ENCODE measurements at regions not wholly inside any gene's neighbourhood (a gene's known extent, or its start where the extent isn't known, plus 50 kb on each side); places are given as distances from the start of the nearest gene placed in this dataset.

DNA sequence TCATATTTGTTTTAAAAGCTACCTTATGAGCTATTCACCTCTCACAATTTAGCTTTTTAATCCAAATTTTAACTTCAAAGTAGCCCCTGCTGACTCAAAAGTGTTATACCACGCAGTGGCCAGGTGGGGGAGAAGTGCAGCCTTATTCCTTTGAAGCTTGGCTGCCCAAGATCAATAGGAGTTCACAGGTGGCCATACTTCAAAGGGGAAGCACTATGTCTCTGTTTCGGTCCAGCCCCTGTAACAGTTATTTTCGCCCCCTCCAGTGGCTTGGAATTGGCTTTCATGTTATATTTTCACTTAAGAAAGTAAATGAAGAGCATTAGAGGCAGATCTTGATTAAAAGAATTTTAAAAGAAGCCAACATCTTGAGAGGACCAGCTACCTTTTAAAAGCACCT lies 608.4 kb downstream of the EPHA7 start:
- peak; percentile 36 for DNase-seq

DNA sequence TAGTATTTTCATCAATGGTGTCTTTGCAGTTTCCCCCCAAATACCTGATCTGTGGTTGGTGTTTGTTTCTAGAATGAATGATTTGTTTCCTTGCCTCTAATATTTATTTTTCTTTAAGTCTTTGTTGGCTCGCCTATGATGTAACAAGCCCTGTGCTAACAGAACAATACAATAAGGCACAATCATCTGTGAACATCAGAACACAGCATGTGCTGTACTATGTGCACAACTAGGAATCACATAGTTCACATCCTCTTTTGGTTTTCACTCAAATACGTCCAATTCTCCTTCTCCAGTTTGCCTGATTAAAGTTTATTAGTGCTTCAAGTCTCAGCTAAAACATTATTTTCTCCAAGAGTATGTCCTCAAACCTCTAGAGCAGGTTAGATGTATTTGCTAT lies 613.1 kb downstream of the EPHA7 start:
- DNase-seq: no peak

DNA sequence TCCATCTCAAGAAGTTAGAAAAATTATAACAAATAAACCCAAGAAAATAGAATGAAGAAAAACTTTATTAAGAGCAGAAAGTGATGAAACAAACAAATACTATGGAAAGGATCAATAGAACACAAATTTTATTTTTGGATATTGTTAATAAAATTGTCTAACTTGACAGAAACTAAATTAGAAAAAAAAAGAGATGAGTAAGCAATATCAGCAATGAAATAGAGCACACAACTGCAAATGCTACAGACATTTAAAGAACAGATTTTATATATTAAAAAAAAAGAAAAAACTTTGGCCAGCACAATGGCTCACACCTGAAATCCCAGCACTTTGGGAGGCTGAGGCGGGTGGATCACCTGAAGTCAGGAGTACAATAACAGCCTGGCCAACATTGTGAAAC lies 628.0 kb downstream of the EPHA7 start:
- DNase-seq: no peak

DNA sequence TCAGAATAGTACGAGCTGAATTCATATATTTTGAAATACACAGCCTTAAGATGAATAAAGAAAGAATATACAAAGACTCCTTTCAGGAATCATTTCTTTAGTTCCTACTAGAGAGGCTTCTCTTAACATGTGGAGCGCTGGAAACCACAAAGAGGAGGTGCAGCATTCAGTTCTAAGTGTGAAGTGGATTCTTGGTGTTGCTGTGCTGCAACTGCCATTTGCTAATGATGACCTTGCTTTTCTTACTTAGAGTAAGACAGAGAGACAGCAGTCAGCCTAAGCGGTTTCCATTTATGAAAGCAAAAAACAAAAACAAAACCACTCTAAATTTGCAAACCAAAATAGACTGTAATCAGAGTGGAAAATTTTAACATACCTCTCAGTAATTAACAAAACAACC lies 629.0 kb downstream of the EPHA7 start:
- no peak for DNase-seq

DNA sequence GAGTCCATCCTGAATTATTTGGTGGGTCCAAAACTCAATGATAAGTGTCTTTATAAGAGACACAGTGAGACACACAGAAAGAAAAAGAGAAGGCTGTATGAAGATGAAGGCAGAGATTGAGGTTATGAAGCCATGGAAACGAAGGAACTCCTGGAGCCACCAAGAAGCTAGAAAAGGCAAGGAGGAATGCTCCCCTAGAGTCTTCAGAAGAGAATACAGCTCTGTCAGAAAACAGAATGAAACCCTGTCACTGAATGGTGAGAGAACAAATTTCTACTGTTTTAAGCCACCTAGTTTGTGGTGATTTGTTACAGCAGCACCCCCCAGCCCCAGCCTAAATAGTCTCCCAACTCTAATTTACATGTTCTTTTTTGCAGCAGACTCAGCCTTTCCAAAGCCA lies 635.1 kb downstream of the EPHA7 start:
- DNase-seq: no peak

DNA sequence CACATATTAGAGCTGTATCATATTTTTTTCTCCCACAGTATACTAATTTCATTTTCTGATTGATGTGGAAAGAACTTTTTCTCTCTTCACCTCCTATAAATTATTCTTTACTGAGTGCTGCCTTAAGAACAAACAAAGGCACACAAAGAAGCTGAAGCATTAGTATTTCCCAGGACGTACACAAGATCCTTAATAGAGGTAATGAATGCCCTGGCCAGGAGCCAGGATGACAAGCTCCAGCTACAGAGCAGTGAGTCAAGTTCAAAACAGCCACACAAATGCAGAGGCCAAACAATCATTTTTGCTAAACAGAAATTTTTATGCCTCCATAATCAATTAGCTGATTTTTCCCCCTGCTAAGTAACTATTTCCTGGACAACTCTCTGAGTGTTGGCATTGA lies 639.6 kb downstream of the EPHA7 start:
- peak; percentile 45 for DNase-seq

DNA sequence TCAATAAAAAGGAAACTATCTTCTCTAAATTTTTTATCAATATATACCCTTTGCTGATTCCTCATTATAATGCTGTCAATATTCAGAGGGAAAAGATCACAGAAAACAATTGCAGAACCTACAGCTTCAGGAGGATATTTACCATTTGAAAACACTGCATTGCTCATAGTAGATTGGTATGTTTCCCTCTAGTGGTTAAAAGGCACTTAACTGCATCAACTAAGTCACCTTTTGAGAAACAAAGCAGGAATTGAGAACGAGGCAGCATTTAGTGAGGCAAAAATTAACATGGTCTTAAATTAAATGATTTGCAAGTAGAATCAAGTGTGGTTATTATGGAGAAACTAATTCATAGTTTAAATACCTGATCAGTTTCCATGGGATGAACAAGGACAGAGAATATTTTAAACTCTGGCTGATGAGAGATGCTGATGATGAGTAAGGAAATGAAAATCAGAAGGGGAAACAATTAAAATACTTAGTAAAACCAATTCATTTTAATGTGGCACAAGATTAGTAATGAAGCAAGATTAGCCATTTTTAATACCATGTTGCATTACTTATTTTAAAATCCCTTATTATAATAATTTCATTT lies 642.1 kb downstream of the EPHA7 start:
- peak; percentile 46 for DNase-seq

DNA sequence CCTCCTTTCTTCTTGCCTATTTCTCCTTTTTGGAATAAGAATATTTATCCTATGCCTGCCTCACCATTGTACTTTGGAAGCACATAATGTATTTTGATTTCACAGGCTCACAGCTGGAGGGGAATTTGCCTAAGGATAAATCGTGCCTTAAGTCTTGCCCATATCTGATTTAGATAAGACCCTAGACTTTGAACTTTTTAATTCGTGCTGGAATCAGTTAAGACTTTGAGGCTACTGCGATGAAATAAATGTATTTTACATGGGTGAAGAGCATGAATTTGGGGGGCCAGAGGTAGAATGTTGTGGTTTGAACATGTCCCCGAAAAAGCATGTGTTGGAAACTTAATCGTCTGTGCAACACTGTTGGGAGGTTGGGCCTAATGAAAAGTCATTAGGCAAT lies 648.8 kb downstream of the EPHA7 start:
- DNase-seq: no peak

DNA sequence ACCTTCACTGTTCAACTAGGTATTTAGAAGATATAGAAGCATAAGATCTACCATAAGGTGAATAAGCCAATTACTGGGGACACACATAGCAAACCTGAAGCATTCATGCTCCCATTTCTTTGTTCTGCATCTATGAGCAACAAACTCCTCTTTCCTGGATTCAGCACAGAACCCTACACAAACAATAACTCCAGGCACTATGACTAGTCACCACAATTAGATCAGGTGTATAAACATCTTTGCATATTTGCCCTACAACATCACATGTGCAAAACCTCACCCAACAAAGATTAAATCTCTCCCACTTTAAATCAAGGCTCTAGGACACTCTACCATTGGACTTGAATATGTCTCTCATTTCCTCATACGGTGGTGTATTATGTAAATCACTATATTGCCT lies 652.3 kb downstream of the EPHA7 start:
- no peak for DNase-seq

DNA sequence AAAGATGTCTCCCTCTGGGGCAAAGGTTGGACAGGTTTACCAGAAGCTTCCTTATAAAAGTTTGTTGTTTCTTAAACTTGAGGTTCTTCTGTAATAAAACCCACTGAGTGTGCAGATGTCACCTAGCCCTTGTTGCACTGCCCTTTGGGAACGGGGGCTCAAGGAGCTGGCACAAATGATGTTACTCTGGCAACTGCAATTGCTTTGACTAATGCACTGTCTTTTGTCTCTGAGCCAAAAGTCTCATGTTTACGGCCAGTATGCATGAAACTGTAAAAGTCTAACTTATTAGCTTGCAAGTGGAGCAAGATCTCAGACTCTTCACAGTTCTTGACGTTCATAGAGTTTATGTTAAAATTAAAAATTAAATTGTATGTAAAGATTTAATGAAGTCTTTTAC lies 655.7 kb downstream of the EPHA7 start:
- no peak for DNase-seq

DNA sequence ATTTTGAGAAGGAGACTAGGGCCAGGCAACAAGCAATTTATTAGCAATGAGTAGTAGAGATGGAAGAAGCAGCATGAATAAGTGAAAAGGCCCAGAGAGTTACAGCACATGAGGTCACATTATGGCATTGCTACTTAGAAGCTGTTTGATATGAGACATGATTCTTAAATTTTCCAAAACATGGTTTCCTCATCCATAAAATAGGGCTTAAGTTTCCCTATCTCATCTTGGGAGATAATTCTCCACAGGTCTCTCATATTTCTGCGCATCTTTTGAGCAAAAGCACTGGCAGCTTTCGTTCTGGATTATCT lies 656.1 kb downstream of the EPHA7 start:
- no peak for DNase-seq

DNA sequence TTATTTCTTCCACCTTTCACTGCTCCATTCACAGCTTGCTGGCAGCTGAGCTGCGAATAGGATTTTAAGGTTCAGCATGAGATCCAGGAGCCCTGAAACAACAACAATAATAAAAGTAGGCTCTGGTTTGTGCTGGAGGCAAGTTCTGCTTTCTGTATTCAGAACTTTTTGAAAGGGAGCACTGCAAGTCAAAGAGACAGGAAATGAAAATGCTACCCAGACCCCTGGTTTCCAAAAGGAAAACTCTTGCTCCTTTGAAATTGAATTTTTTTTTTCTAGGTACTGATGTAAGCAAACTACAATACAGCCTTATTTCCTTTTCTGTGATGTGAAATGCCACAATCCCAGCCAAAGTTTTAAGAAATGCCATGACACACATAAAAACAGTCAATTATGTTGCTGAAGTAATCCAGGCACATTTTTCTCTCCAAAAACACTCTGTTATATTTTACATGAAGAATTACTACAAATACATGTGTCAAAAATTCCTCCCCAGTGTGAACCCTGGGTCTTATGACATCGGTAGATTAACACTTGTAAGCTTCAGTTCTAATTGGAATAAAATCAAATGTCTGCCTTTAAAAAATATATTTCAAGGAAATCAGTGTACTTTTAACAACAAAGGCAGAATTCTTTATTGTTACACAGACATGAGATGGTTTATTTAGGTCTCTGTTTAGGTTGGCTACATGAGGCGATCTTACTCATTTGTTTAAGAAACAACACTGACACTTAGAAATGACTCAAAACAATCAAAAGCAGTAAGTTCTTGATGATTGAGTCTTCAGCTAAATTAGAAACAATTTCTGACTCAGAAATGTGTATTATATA lies 656.7 kb downstream of the EPHA7 start:
- DNase-seq: peak; percentile 51

DNA sequence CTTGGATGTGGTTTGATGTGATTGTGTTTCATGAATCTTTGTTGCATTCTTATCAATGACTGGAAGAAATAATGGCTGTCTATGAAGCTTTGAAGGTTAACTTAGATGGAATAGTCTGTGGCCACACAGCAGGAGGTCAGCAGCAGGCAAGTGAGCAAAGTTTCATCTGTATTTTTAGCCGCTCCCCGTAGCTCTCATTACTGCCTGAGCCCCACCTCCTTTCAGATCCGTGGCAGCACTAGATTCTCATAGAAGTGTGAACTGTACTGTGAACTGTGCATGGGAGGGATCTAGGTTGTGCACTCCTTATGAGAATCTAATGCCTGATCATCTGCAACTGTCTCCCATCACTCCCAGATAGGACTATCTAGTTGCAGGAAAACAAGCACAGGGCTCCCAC lies 660.2 kb downstream of the EPHA7 start:
- DNase-seq: no peak

DNA sequence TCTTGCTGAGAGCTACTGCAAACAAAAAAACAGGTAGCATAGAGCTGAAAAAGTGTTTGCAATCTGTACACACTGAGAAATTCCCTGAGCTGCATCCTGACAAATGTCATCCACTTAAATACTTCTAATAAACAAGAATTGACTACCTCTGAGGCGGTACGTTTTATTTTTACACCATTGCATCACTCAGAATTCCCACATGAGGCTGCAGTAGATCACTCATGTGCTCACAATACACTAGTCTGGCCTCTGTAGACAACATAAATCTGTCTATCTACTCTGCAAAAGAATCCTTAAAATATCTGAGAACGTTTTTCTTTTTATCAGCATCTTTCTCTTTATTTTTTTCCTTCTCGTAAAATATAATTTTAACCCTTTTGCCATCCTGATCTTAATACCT lies 661.4 kb downstream of the EPHA7 start:
- DNase-seq: no peak

DNA sequence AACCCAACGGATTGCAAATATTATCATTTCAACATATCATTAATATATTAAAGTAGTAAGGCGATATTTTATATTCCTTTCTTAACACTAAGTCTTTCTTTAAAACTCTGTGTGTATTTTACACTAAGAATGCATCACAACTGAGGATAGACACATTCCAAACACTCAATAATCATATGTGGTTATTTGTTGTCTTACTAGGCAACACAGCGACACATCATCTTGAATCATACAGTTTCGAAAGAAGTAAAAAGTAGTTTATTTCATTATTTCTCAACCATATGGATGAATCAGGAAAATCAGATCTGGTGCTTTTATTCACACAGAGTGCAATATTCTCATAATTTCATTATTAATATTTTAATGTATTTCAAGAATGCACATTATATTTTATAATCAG lies 662.4 kb downstream of the EPHA7 start:
- no peak for DNase-seq

DNA sequence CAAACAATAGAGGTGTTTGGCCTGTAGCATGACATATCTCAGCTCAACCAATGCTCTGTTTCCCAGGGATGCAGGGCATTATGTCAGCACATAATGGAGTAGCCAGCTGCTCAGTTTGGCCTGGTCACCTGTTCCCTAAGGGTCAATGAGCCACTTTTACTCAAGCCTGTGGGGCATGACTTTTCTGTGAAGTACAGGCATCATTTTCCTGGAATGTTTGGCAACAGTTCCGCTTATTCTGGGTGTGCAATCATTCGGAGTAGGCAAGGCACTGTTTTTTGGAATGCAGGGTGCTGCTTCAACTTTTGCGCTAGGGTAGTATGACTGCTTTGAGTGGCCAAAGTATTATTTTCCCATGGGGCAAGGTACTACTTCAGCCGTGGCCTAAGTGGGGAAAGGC lies 665.4 kb downstream of the EPHA7 start:
- DNase-seq: no peak

DNA sequence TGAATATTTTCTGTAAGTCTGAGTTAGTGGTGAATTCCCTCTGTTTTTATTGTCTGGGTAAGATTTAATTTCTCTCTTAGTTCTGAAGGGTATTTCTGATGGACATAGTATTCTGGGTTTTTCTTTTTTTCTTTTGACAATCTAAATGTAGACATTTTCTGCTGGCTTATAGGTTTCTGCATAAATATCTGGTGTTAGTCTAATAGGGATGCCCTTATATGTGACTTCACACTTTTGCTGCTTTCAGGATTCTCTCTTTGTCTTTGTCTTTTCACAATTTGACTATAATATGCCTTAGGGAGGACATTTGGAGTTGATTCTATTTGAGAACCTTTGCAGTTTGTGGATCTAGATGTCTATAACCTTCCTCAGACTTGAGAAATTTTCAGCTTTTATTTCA lies 667.2 kb downstream of the EPHA7 start:
- no peak for DNase-seq

DNA sequence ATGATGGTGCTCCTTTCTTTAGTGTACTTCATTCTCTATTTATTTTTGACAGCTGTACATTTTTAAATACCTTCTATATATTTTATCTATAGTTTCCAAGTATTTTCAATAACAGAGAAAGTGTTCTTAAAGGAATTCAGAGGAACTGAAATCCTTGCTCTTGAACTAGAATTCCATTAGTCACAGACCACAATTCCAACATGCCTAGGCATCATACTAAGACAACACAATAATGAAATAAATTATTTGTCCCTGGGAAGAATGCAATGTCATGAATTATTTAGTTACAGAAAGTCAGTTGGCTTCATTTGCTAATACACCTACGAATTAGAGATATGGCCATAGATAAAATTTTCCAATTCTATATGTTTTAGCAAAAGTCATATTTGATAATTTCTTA lies 671.2 kb downstream of the EPHA7 start:
- no peak for DNase-seq

DNA sequence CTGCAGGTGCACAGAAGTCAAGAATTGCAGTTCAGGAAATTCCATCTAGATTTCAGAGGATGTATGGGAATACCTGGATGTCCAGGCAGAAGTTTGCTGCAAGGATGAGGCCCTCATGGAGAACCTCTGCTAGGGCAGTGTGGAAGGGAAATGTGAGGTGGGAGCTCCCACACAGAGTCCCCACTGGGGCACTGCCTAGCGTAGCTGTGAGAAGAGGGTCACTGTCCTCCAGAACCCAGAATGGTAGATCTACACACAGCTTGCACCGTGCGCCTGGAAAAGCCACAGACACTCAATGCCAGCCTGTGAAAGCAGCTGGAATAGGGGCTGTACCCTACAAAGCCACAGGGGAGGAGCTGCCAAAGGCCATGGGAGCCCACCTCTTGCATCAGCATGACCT lies 681.4 kb downstream of the EPHA7 start:
- DNase-seq: no peak

DNA sequence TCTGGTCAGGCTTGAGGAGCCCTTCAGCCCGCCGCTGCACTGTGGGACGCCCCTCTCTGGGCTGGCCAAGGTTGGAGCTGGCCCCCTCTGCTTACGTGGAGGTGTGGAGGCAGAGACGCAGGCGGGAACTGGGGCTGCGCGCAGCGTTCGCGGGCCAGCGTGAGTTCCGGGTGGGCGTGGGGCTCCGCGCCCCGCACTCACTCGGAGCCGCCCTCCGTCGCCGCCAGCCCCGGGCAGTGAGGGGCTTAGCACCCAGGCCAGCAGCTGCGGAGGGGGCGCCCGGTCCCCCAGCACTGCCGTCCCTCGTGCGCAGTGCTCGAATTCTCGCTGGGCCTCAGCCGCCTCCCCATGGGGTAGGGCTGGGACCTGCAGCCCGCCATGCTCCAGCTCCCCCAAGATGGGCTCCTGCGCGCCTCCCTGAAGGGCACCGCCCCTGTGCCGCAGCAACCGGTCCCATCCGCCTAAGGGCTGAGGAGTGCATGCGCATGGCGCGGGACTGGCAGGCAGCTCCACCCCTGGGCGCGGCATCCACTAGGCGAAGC lies 695.9 kb downstream of the EPHA7 start:
- DNase-seq: no peak

DNA sequence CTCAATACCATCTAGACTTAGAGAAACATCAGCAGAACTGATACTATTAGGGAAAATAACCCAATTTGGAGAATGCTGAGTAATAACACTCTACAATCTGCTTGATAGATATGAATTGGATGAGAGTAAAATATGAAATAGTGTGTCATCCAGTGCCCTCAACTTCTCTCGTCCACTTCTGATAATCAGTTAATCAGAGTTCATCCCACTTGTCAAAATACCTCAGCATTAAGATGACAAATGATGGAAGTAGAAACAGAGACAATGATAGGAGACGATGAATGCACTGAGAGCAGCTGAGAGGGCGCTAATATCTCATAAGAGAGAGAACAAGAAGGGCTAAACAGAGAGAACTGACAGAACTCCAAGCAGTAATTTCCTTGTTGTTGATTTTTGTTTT lies 699.6 kb downstream of the EPHA7 start:
- no peak for DNase-seq

DNA sequence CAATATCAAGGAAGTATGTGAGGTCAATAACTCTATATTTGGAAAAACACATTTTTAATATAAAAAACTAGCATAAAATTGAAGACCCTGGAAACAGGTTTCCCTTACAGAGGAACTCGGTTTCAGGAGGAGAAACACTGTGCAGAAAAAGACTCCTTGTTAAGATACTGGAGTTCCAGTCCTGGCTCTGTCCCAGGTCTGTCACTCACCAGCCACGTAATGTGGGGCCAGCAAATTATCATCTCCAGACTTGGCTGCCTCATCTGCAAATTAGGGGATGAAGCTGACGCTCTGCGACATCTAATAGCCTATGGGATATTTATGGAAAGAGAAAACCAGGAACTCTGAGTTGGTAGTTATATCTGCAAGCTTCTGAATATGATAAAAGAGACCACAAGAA lies 702.7 kb downstream of the EPHA7 start:
- DNase-seq: no peak

DNA sequence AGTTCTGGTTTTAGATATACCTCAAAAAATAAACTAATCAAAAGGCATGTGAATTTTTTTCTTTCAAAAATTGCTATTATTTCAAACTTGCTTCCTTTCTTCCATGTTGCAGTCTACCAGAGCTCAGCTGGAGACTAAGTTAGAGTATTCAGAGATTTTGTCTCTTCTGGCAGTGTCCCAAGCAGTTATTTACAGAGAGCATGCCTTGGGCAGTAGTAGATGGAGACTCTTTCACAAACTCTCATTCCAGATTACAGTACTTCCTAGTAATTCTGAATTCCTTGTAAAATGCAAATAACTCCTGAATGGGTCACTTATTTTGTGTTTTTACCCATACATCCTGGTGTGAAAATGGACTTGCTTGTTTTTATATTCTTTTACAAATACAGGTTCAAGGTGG lies 703.4 kb downstream of the EPHA7 start:
- DNase-seq: no peak

DNA sequence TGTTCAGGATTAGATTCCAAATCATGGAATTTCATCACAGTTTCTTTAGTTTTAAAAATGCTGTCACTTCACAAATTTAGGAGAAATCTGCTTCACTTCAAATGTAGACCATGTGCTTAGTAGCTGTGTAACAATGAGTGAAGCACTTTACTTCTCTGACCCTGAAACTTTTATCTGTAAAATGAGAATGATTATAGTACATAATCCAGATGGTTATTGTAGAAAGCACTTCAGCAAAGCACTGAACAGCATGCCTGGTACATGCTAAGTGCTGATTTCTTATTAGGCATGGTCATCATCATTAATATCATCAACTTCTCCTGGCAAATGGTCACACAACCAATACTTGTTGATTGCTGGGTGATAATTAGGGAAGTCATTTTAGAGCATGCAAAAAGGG lies 705.0 kb downstream of the EPHA7 start:
- no peak for DNase-seq
